K562 (cell line): ENCODE measurements at regions not wholly inside any gene's neighbourhood (a gene's known extent, or its start where the extent isn't known, plus 50 kb on each side); places are given as distances from the start of the nearest gene placed in this dataset.
"Not testable (repeated sequence)": the region's sequence is repeated elsewhere in the genome, so short reads cannot be mapped to it uniquely, and the experiment has no call there.

Experiments
- ARHGAP35 ChIP-seq: fragments of 450-650 bp; IDR thresholded peaks from 2 replicates; pipeline ENCODE4 v1.6.1; 2018; ENCODE audit not compliant: partially characterized antibody
- CHD2 ChIP-seq: IDR thresholded peaks from 2 replicates; pipeline ENCODE4 v1.6.1; 2011; ENCODE audit warnings: low read depth, low read length
- COPS2 ChIP-seq: fragments of 450-650 bp; conservative IDR thresholded peaks from 2 replicates; pipeline ENCODE4 v1.6.1; 2016; ENCODE audit warnings: mild to moderate bottlenecking, moderate library complexity
- CREB5 ChIP-seq: fragments of 250-450 bp; sonication (Bioruptor Pico); IDR thresholded peaks from 2 replicates; pipeline ENCODE4 v1.5.0; 2020; ENCODE audit warnings: mild to moderate bottlenecking
- DMBX1 ChIP-seq: fragments of 250-450 bp; sonication (Bioruptor Pico); IDR thresholded peaks from 2 replicates; pipeline ENCODE4 v1.8.0; 2022; ENCODE audit warnings: inconsistent platforms, mild to moderate bottlenecking, moderate library complexity, borderline replicate concordance
- EP300 ChIP-seq: IDR thresholded peaks from 2 replicates; pipeline ENCODE4 v1.6.1; 2012; ENCODE audit warnings: low read length, improper control_type of control experiment
- HCFC1 ChIP-seq: IDR thresholded peaks from 2 replicates; pipeline ENCODE4 v1.6.1; 2012; ENCODE audit warnings: low read depth, low read length, improper control_type of control experiment
- MXI1 ChIP-seq: IDR thresholded peaks from 2 replicates; pipeline ENCODE4 v1.6.1; 2011; ENCODE audit warnings: low read depth, mild to moderate bottlenecking, improper control_type of control experiment, low read length
- RCOR1 ChIP-seq, 2 experiments: IDR thresholded peaks; 2 replicates each; pipeline ENCODE4 v1.6.1; 2012; ENCODE audit warnings: low read depth in 2 of 2, low read length in 2 of 2, borderline replicate concordance in 1 of 2, improper control_type of control experiment in 1 of 2
- SP1 ChIP-seq: sonication (generic); formaldehyde crosslinking; IDR thresholded peaks from 2 replicates; pipeline ENCODE4 v1.8.1; 2022; ENCODE audit warnings: mild to moderate bottlenecking, missing genetic modification reagents
- TRIM25 ChIP-seq: fragments of 450-650 bp; IDR thresholded peaks from 2 replicates; pipeline ENCODE4 v1.7.0; 2016; ENCODE audit warnings: borderline replicate concordance

- not testable (repeated sequence) for TF ChIP-seq HCFC1; ARHGAP35; EP300; CHD2; MXI1; RCOR1 (IDR thresholded peaks at IDR 0.05; ENCODE audit: borderline replicate concordance in 1 of 2, low read depth in 2 of 2, low read length in 2 of 2); COPS2; TRIM25; CREB5 (CRISPR knock-in tag); SP1 (CRISPR knock-in tag); DMBX1
These were observed 616.4 kb downstream of the CENPC start for GRCh38 chr4:66928881-66929280.
